Stimulated activated effector memory CD8-positive, alpha-beta T cell treated with anti-CD3 and anti-CD28 coated beads, Interleukin-12 subunit alpha, Interleukin-12 subunit beta, amount 100 ng/mL, for 72 hours (primary cell): ENCODE measurements at regions not wholly inside any gene's neighbourhood (a gene's known extent, or its start where the extent isn't known, plus 50 kb on each side); places are given as distances from the start of the nearest gene placed in this dataset.

Experiments
- ATAC-seq: fragments of 150-1000 bp; cut with Tn5 transposase; 2 replicates; pipeline ENCODE4 v1.10.0; 2021
- DNase-seq, 2 donors: peaks; one replicate each; pipeline ENCODE4 v3.0.0; 2021 to 2022; ENCODE audit warnings: low spot score in 2 of 2
- H3K27ac Mint-ChIP-seq: one replicate; pipeline ENCODE4 v1.8.0; 2022; ENCODE audit warnings: mild to moderate bottlenecking, mixed read lengths
- H3K36me3 Mint-ChIP-seq: one replicate; pipeline ENCODE4 v1.8.0; 2022; ENCODE audit warnings: mild to moderate bottlenecking, mixed read lengths
- H3K4me1 Mint-ChIP-seq: one replicate; pipeline ENCODE4 v1.8.0; 2022; ENCODE audit warnings: mixed read lengths
- H3K4me3 Mint-ChIP-seq: one replicate; pipeline ENCODE4 v1.8.0; 2022; ENCODE audit warnings: mild to moderate bottlenecking, mixed read lengths
- H3K9me3 Mint-ChIP-seq: one replicate; pipeline ENCODE4 v1.8.0; 2022; ENCODE audit warnings: mixed read lengths

GRCh38 chr1:218787826-218788225, 385.9 kb upstream of the LYPLAL1 start:
- H3K4me3 Mint-ChIP-seq = no peak overlapping the region

GRCh38 chr1:218796773-218797172, 376.9 kb upstream of the LYPLAL1 start:
- DNase-seq (no peak), ATAC-seq (no peak)
- no peak overlapping the region for H3K27ac Mint-ChIP-seq
- no peaks in the 10 kb centered on the region for H3K36me3 Mint-ChIP-seq
- no peaks in the 10 kb centered on the region for H3K4me1 Mint-ChIP-seq
- H3K4me3 Mint-ChIP-seq = no peak overlapping the region
- H3K9me3 Mint-ChIP-seq = no peaks in the 10 kb centered on the region

More at GRCh38 chr1:218787826-218788225, 385.9 kb upstream of the LYPLAL1 start:
- DNase-seq (no peak), ATAC-seq (no peak)
- Mint-ChIP-seq H3K4me1 (no peaks in the 10 kb centered on the region), H3K9me3 (peaks cover 9% of the 10 kb centered on the region), H3K36me3 (no peaks in the 10 kb centered on the region), H3K27ac (no peak overlapping the region)

GRCh38 chr1:218802799-218803198, 370.9 kb upstream of the LYPLAL1 start:
- no peaks in the 10 kb centered on the region for H3K36me3 Mint-ChIP-seq

GRCh38 chr1:218803351-218803997, 370.2 kb upstream of the LYPLAL1 start:
- Mint-ChIP-seq H3K4me1 (no peaks in the 10 kb centered on the region), H3K27ac (no peak overlapping the region), H3K4me3 (no peak overlapping the region), H3K9me3 (peaks cover 4% of the 10 kb centered on the region), H3K36me3 (no peaks in the 10 kb centered on the region)
- no peak for ATAC-seq
- DNase-seq = no peak

More at GRCh38 chr1:218802799-218803198, 370.9 kb upstream of the LYPLAL1 start:
- Mint-ChIP-seq H3K9me3 (no peaks in the 10 kb centered on the region), H3K4me1 (no peaks in the 10 kb centered on the region), H3K4me3 (no peak overlapping the region), H3K27ac (no peak overlapping the region)
- DNase-seq (no peak), ATAC-seq (no peak)

- no peak for DNase-seq
- Mint-ChIP-seq H3K36me3 (no peaks in the 10 kb centered on the region), H3K9me3 (peaks cover 9% of the 10 kb centered on the region), H3K4me1 (no peaks in the 10 kb centered on the region), H3K4me3 (no peak overlapping the region), H3K27ac (no peak overlapping the region)
- ATAC-seq = no peak
Observed at GRCh38 chr1:218804014-218804785, 369.5 kb upstream of the LYPLAL1 start.

GRCh38 chr1:218809061-218809460, 364.6 kb upstream of the LYPLAL1 start:
- no peak for ATAC-seq
- Mint-ChIP-seq H3K9me3 (peaks cover 9% of the 10 kb centered on the region), H3K4me1 (no peaks in the 10 kb centered on the region), H3K27ac (no peak overlapping the region), H3K4me3 (no peak overlapping the region), H3K36me3 (no peaks in the 10 kb centered on the region)
- no peak for DNase-seq

- Mint-ChIP-seq H3K27ac (no peak overlapping the region), H3K4me1 (no peaks in the 10 kb centered on the region), H3K9me3 (peaks cover 9% of the 10 kb centered on the region), H3K36me3 (no peaks in the 10 kb centered on the region), H3K4me3 (no peak overlapping the region)
- DNase-seq (no peak), ATAC-seq (no peak)
Observed at GRCh38 chr1:218809625-218810024, 364.1 kb upstream of the LYPLAL1 start.

GRCh38 chr1:218810306-218810705, 363.4 kb upstream of the LYPLAL1 start:
- no peaks in the 10 kb centered on the region for H3K4me1 Mint-ChIP-seq
- no peaks in the 10 kb centered on the region for H3K36me3 Mint-ChIP-seq
- H3K4me3 Mint-ChIP-seq = no peak overlapping the region
- DNase-seq (no peak), ATAC-seq (no peak)
- H3K27ac Mint-ChIP-seq = no peak overlapping the region
- peaks cover 9% of the 10 kb centered on the region for H3K9me3 Mint-ChIP-seq

GRCh38 chr1:218811497-218811896, 362.2 kb upstream of the LYPLAL1 start:
- Mint-ChIP-seq H3K4me1 (no peaks in the 10 kb centered on the region), H3K27ac (no peak overlapping the region), H3K4me3 (no peak overlapping the region), H3K9me3 (peaks cover 9% of the 10 kb centered on the region), H3K36me3 (no peaks in the 10 kb centered on the region)
- no peak for ATAC-seq
- DNase-seq = no peak

- Mint-ChIP-seq H3K9me3 (peaks cover 9% of the 10 kb centered on the region), H3K27ac (no peak overlapping the region), H3K36me3 (no peaks in the 10 kb centered on the region), H3K4me3 (no peak overlapping the region), H3K4me1 (no peaks in the 10 kb centered on the region)
- DNase-seq (no peak), ATAC-seq (no peak)
Observed at GRCh38 chr1:218812360-218812759, 361.3 kb upstream of the LYPLAL1 start.

- Mint-ChIP-seq H3K36me3 (no peaks in the 10 kb centered on the region), H3K27ac (no peak overlapping the region), H3K4me1 (no peaks in the 10 kb centered on the region), H3K4me3 (no peak overlapping the region), H3K9me3 (peaks cover 7% of the 10 kb centered on the region)
- DNase-seq (no peak), ATAC-seq (no peak)
Observed at GRCh38 chr1:218813237-218813636, 360.4 kb upstream of the LYPLAL1 start.

- no peak for DNase-seq
- no peak for ATAC-seq
- no peak overlapping the region for H3K27ac Mint-ChIP-seq
- no peaks in the 10 kb centered on the region for H3K9me3 Mint-ChIP-seq
- no peak overlapping the region for H3K4me3 Mint-ChIP-seq
- no peaks in the 10 kb centered on the region for H3K4me1 Mint-ChIP-seq
- H3K36me3 Mint-ChIP-seq = no peaks in the 10 kb centered on the region
Observed at GRCh38 chr1:218815076-218815475, 358.6 kb upstream of the LYPLAL1 start.

GRCh38 chr1:218817071-218817470, 356.6 kb upstream of the LYPLAL1 start:
- peaks cover 4% of the 10 kb centered on the region for H3K9me3 Mint-ChIP-seq
- H3K4me1 Mint-ChIP-seq = no peaks in the 10 kb centered on the region
- DNase-seq = no peak
- no peak for ATAC-seq
- no peak overlapping the region for H3K4me3 Mint-ChIP-seq
- no peaks in the 10 kb centered on the region for H3K36me3 Mint-ChIP-seq
- no peak overlapping the region for H3K27ac Mint-ChIP-seq

- H3K4me3 Mint-ChIP-seq = no peak overlapping the region
- no peak overlapping the region for H3K27ac Mint-ChIP-seq
- H3K36me3 Mint-ChIP-seq = no peaks in the 10 kb centered on the region
- no peak for ATAC-seq
- H3K9me3 Mint-ChIP-seq = peaks cover 4% of the 10 kb centered on the region
- no peaks in the 10 kb centered on the region for H3K4me1 Mint-ChIP-seq
- DNase-seq = no peak
Observed at GRCh38 chr1:218817691-218818465, 355.8 kb upstream of the LYPLAL1 start.

GRCh38 chr1:218823291-218823900, 350.3 kb upstream of the LYPLAL1 start:
- peaks cover 6% of the 10 kb centered on the region for H3K9me3 Mint-ChIP-seq
- H3K4me3 Mint-ChIP-seq = no peak overlapping the region
- ATAC-seq = no peak
- H3K27ac Mint-ChIP-seq = no peak overlapping the region
- DNase-seq = no peak
- no peaks in the 10 kb centered on the region for H3K4me1 Mint-ChIP-seq
- no peaks in the 10 kb centered on the region for H3K36me3 Mint-ChIP-seq
